ENCODE measurements at regions not wholly inside any gene's neighbourhood (a gene's known extent, or its start where the extent isn't known, plus 50 kb on each side); places are given as distances from the start of the nearest gene placed in this dataset.

DNA sequence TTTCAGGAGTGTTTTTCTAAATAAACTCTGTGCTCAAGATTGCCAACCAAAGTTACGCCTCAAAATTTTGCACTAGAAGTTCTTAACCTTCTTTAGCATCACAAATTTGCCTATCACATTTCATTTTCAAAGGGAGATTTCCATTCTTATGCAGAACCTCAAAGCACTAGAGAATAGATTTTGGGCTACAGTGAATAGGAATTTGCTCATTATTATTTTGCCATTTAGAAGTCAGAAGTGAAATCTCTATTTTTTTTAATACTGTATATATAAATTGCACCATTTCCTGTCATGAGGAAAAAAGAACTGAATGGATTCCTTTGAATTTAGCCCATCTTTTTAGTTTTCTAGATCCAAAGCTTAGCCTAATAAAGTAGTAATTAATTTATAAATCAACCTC is 796.4 kb downstream of the ADGRL2 start:
- TF ChIP-seq CTCF (IDR thresholded peaks at IDR 0.05) (no peak), USF2 (CRISPR knock-in tag; IDR thresholded peaks at IDR 0.05) (no peak), NR1H2 (CRISPR knock-in tag; IDR thresholded peaks at IDR 0.05) (no peak), NFYB (CRISPR knock-in tag; conservative IDR thresholded peaks at IDR 0.05; ENCODE audit: low read depth) (no peak), STAT6 (CRISPR knock-in tag; conservative IDR thresholded peaks at IDR 0.05; ENCODE audit: low read depth) (no peak), ZNF121 (CRISPR knock-in tag; IDR thresholded peaks at IDR 0.05) (no peak)
- TF ChIP-seq, protein P1, sequence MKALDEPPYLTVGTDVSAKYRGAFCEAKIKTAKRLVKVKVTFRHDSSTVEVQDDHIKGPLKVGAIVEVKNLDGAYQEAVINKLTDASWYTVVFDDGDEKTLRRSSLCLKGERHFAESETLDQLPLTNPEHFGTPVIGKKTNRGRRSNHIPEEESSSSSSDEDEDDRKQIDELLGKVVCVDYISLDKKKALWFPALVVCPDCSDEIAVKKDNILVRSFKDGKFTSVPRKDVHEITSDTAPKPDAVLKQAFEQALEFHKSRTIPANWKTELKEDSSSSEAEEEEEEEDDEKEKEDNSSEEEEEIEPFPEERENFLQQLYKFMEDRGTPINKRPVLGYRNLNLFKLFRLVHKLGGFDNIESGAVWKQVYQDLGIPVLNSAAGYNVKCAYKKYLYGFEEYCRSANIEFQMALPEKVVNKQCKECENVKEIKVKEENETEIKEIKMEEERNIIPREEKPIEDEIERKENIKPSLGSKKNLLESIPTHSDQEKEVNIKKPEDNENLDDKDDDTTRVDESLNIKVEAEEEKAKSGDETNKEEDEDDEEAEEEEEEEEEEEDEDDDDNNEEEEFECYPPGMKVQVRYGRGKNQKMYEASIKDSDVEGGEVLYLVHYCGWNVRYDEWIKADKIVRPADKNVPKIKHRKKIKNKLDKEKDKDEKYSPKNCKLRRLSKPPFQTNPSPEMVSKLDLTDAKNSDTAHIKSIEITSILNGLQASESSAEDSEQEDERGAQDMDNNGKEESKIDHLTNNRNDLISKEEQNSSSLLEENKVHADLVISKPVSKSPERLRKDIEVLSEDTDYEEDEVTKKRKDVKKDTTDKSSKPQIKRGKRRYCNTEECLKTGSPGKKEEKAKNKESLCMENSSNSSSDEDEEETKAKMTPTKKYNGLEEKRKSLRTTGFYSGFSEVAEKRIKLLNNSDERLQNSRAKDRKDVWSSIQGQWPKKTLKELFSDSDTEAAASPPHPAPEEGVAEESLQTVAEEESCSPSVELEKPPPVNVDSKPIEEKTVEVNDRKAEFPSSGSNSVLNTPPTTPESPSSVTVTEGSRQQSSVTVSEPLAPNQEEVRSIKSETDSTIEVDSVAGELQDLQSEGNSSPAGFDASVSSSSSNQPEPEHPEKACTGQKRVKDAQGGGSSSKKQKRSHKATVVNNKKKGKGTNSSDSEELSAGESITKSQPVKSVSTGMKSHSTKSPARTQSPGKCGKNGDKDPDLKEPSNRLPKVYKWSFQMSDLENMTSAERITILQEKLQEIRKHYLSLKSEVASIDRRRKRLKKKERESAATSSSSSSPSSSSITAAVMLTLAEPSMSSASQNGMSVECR (CRISPR knock-in tag; IDR thresholded peaks at IDR 0.05; ENCODE audit: borderline replicate concordance) = no peak
